ENCODE measurements at regions not wholly inside any gene's neighbourhood (a gene's known extent, or its start where the extent isn't known, plus 50 kb on each side); places are given as distances from the start of the nearest gene placed in this dataset. TPM values are rescaled to one million over a fixed set of nuclear protein-coding genes. Genes with fewer than 3 reads are reported as not detected.

DNA sequence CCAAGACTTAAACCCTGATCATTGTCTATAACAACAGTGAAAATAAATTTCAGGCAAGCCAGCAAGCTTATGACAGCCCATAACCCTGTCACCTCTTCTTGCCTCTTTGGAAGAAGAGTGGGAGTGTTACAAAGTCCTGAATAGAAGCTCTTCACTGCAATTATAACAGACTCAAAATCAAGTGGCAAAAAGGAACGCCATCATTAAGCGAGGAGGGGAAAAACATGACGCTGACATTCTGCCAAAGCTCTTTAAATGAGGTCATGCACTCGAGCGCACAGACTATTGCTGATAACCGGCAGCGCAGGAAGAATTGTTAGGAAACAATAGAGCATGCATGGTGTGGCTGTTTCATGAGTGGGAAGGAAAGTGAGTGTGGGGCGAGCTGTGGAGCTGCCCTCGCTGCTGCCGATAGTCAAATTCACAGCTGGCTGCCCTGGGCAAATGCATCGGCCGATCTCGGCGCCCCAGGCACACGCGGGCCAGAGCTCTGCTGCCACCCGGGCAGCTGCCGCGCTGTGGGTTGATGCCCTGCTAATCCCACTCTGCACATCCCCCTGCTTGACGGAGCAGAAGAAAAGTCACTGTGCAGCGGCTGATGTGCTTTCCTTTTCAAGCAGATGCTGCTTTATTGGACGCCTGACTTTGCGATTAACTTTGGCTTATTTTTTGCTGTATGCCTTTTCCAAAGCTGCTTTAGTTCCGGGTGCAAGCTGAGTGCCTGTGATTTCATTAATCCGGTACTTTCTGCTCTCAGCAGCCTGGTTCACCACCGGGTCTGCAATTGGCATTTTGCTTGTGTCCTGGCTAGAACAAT, 102.4 kb upstream of the ST6GALNAC5 start:
- no peak for DNase-seq (ENCODE audit: low spot score)

DNA sequence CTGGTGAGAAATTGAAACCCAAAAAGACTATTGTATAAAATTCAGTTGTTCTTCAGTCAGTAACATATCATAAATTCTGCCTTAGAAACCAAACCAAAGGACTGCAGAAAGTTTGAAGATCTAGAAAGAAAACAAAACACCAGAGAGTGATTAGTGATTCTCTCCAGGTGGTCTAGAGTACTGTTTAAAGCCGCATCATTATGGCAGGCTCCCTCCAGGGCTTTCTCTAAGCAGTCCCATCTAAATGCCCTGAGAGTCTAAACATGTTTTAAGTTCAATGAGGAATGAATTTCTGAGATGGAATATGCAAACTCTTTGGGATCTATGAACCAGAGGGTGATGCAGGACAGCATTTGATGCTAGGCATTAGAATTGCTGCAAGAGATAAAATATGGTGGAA, 100.9 kb upstream of the ST6GALNAC5 start:
- no peak for DNase-seq (ENCODE audit: low spot score)

DNA sequence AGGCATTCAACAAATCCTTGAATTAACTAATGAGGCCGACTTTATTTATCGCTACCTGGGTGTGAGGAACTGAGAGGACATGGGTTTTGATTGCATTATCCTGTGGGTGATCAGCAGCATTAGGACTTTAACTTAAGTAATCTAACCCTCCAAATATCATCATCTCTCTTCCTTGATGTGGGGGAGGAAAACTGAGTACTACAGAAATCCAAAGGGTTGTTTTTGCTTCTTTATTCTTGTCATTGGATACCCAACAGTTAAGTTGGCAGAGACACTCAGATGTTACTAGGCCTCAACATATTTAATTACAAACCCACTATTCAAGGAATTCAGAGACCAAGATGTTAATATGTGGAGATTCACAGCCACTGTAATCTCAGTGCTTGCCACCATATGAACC, 97.4 kb upstream of the ST6GALNAC5 start:
- no peak for DNase-seq (ENCODE audit: low spot score)

DNA sequence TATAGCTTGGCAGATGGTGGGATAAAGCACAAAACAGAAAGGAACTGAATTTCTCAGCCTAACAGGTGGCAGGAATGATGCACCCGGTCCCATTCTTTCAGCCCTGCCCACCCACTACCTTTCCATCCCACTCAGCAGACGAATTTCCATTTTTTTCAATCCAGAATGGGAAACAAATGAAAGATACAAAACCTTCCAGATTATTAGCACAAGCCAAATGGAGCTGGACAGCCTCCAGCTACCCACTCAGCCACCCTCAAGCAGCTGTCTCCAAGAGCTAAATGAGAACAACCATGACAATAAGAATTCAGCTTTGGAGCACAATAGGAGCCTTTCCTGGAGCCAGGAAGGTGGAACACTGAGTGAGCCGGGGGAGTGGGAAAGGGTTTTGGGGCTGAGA, 96.3 kb upstream of the ST6GALNAC5 start:
- no peak for DNase-seq (ENCODE audit: low spot score)

- no peak for DNase-seq (ENCODE audit: low spot score)
These were observed 85.8 kb upstream of the ST6GALNAC5 start for GRCh38 chr1:76781447-76781846.

- DNase-seq (ENCODE audit: low spot score): no peak
These were observed 84.5 kb upstream of the ST6GALNAC5 start for GRCh38 chr1:76782809-76783208.

DNA sequence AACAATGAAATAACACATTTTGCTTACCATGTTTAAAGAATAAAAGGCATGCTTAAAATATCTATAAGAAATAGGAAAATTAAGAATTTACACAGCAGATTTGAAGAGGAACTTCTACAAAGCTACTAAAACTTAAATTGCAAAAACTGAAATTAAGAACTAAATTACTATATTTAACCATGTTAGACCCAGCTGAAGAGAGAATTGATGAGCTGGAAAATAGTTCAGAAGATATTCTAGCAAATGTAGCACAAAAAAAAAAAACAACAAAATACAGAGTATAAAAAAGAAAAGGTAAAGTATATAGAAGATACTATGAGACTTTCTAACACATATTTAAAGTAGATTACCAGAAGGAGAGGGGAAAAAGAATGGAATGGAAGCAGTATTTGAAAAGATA, 82.8 kb upstream of the ST6GALNAC5 start:
- no peak for DNase-seq (ENCODE audit: low spot score)

- DNase-seq (ENCODE audit: low spot score): no peak
These were observed 81.1 kb upstream of the ST6GALNAC5 start for GRCh38 chr1:76786222-76786621.

GRCh38 chr1:76793594-76793993, 73.7 kb upstream of the ST6GALNAC5 start:
- no peak for DNase-seq (ENCODE audit: low spot score)

GRCh38 chr1:76799700-76800099, 67.6 kb upstream of the ST6GALNAC5 start:
- DNase-seq (ENCODE audit: low spot score): no peak

DNA sequence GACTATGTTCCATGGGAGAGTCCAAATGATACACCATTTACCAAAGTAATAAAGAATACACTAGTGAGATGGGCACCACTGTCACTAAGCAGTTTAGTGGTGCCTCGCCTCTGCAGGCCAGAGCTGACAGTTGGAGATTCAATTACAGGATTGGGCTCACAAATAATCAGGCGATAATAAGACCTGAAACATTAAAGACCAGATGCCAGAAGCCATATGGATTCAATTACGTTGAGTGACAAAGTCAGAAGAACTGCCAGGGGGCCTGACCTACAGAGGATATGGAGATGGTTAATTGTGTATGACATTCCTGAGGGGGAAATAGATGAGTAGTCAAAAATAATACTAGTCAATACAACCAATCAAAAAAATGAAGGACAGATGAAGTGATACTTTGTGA, 65.2 kb upstream of the ST6GALNAC5 start:
- no peak for DNase-seq (ENCODE audit: low spot score)

DNA sequence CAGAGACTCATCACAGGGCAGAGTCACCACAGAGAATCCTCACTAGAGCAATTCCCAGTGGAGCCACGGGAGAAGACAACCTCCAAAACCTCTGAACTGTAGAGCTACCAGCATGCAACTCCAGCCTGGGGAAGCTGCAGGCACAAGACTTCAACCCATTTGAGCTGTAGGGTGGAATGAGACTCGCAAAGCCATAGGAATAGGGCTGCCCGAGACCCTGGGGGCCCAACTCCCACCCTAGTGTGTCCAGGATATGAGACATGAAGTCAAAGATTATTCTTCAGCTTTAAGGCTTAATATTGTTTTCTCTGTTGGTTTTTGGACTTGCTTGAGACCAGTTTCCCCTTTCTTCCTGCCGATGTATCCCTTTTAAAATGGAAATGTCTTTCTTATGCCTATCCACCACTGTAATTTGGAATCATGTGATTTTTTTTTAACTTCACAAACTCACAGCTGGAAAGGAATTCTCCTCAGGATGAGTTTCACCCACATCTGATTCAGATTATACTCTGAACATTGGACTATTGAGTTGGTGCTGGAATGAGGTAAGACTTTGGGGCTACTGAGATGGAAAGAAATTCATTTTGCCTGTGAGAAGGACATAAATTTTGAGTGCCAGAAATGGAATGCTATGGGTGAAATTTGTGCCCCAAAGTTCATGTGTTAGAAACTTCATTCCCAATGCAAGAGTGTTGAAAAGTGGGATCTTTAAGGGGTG, 59.6 kb upstream of the ST6GALNAC5 start:
- DNase-seq (ENCODE audit: low spot score): no peak

Small RNA genes in the stretch of these regions (small RNA-seq; reads per million reads assigned to genes)
- gene RNU6-161P: not detected

All from HT-29 (cell line).